ENCODE measurements at regions not wholly inside any gene's neighbourhood (a gene's known extent, or its start where the extent isn't known, plus 50 kb on each side); places are given as distances from the start of the nearest gene placed in this dataset.

DNA sequence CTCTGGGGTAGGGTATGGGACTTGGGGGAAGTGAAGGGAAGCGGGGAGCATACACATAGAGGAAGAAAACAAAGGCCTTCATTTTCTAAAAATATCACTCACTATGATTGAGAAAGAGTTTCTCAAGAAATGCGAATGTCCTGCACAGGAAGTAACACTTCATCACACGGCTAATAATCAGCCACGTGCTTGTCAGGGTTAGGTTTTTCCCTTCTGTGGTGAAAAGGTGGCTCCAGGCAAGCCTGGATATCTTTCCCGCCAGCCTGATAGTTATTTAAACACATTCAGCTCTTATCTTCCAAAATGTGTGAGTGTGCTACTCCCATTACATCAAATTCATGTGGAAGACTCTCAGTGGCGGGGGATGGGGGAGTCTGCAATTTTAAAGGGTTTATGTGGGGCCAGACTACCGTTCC is 166.4 kb upstream of the ADO start:
- TF ChIP-seq, protein P1, sequence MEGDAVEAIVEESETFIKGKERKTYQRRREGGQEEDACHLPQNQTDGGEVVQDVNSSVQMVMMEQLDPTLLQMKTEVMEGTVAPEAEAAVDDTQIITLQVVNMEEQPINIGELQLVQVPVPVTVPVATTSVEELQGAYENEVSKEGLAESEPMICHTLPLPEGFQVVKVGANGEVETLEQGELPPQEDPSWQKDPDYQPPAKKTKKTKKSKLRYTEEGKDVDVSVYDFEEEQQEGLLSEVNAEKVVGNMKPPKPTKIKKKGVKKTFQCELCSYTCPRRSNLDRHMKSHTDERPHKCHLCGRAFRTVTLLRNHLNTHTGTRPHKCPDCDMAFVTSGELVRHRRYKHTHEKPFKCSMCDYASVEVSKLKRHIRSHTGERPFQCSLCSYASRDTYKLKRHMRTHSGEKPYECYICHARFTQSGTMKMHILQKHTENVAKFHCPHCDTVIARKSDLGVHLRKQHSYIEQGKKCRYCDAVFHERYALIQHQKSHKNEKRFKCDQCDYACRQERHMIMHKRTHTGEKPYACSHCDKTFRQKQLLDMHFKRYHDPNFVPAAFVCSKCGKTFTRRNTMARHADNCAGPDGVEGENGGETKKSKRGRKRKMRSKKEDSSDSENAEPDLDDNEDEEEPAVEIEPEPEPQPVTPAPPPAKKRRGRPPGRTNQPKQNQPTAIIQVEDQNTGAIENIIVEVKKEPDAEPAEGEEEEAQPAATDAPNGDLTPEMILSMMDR (conservative IDR thresholded peaks at IDR 0.05; ENCODE audit: low read depth in 2 of 2), result no peak
- TF ChIP-seq POLR2AphosphoS5 (IDR thresholded peaks at IDR 0.05; ENCODE audit: low read depth) (no peak), EZH2phosphoT487 (IDR thresholded peaks at IDR 0.05; ENCODE audit: unreplicated experiment) (no peak), EZH2 (IDR thresholded peaks at IDR 0.05; ENCODE audit: low read depth, unreplicated experiment) (no peak), CREB1 (CRISPR knock-in tag; IDR thresholded peaks at IDR 0.05; ENCODE audit: low read depth) (no peak), STAT1 (IDR thresholded peaks at IDR 0.05; ENCODE audit: unreplicated experiment) (no peak), JUNB (IDR thresholded peaks at IDR 0.05; ENCODE audit: unreplicated experiment) (no peak), ZNF331 (CRISPR knock-in tag; IDR thresholded peaks at IDR 0.05; ENCODE audit: low read depth) (no peak), ZNF114 (CRISPR knock-in tag; IDR thresholded peaks at IDR 0.05) (no peak), NANOG (IDR thresholded peaks at IDR 0.05; ENCODE audit: borderline replicate concordance) (no peak)
- TF ChIP-seq, protein P2, sequence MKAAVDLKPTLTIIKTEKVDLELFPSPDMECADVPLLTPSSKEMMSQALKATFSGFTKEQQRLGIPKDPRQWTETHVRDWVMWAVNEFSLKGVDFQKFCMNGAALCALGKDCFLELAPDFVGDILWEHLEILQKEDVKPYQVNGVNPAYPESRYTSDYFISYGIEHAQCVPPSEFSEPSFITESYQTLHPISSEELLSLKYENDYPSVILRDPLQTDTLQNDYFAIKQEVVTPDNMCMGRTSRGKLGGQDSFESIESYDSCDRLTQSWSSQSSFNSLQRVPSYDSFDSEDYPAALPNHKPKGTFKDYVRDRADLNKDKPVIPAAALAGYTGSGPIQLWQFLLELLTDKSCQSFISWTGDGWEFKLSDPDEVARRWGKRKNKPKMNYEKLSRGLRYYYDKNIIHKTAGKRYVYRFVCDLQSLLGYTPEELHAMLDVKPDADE (IDR thresholded peaks at IDR 0.05), result no peak
- TF ChIP-seq, protein P3, sequence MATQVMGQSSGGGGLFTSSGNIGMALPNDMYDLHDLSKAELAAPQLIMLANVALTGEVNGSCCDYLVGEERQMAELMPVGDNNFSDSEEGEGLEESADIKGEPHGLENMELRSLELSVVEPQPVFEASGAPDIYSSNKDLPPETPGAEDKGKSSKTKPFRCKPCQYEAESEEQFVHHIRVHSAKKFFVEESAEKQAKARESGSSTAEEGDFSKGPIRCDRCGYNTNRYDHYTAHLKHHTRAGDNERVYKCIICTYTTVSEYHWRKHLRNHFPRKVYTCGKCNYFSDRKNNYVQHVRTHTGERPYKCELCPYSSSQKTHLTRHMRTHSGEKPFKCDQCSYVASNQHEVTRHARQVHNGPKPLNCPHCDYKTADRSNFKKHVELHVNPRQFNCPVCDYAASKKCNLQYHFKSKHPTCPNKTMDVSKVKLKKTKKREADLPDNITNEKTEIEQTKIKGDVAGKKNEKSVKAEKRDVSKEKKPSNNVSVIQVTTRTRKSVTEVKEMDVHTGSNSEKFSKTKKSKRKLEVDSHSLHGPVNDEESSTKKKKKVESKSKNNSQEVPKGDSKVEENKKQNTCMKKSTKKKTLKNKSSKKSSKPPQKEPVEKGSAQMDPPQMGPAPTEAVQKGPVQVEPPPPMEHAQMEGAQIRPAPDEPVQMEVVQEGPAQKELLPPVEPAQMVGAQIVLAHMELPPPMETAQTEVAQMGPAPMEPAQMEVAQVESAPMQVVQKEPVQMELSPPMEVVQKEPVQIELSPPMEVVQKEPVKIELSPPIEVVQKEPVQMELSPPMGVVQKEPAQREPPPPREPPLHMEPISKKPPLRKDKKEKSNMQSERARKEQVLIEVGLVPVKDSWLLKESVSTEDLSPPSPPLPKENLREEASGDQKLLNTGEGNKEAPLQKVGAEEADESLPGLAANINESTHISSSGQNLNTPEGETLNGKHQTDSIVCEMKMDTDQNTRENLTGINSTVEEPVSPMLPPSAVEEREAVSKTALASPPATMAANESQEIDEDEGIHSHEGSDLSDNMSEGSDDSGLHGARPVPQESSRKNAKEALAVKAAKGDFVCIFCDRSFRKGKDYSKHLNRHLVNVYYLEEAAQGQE (IDR thresholded peaks at IDR 0.05; ENCODE audit: unreplicated experiment), result no peak
- TF ChIP-seq, protein P4, sequence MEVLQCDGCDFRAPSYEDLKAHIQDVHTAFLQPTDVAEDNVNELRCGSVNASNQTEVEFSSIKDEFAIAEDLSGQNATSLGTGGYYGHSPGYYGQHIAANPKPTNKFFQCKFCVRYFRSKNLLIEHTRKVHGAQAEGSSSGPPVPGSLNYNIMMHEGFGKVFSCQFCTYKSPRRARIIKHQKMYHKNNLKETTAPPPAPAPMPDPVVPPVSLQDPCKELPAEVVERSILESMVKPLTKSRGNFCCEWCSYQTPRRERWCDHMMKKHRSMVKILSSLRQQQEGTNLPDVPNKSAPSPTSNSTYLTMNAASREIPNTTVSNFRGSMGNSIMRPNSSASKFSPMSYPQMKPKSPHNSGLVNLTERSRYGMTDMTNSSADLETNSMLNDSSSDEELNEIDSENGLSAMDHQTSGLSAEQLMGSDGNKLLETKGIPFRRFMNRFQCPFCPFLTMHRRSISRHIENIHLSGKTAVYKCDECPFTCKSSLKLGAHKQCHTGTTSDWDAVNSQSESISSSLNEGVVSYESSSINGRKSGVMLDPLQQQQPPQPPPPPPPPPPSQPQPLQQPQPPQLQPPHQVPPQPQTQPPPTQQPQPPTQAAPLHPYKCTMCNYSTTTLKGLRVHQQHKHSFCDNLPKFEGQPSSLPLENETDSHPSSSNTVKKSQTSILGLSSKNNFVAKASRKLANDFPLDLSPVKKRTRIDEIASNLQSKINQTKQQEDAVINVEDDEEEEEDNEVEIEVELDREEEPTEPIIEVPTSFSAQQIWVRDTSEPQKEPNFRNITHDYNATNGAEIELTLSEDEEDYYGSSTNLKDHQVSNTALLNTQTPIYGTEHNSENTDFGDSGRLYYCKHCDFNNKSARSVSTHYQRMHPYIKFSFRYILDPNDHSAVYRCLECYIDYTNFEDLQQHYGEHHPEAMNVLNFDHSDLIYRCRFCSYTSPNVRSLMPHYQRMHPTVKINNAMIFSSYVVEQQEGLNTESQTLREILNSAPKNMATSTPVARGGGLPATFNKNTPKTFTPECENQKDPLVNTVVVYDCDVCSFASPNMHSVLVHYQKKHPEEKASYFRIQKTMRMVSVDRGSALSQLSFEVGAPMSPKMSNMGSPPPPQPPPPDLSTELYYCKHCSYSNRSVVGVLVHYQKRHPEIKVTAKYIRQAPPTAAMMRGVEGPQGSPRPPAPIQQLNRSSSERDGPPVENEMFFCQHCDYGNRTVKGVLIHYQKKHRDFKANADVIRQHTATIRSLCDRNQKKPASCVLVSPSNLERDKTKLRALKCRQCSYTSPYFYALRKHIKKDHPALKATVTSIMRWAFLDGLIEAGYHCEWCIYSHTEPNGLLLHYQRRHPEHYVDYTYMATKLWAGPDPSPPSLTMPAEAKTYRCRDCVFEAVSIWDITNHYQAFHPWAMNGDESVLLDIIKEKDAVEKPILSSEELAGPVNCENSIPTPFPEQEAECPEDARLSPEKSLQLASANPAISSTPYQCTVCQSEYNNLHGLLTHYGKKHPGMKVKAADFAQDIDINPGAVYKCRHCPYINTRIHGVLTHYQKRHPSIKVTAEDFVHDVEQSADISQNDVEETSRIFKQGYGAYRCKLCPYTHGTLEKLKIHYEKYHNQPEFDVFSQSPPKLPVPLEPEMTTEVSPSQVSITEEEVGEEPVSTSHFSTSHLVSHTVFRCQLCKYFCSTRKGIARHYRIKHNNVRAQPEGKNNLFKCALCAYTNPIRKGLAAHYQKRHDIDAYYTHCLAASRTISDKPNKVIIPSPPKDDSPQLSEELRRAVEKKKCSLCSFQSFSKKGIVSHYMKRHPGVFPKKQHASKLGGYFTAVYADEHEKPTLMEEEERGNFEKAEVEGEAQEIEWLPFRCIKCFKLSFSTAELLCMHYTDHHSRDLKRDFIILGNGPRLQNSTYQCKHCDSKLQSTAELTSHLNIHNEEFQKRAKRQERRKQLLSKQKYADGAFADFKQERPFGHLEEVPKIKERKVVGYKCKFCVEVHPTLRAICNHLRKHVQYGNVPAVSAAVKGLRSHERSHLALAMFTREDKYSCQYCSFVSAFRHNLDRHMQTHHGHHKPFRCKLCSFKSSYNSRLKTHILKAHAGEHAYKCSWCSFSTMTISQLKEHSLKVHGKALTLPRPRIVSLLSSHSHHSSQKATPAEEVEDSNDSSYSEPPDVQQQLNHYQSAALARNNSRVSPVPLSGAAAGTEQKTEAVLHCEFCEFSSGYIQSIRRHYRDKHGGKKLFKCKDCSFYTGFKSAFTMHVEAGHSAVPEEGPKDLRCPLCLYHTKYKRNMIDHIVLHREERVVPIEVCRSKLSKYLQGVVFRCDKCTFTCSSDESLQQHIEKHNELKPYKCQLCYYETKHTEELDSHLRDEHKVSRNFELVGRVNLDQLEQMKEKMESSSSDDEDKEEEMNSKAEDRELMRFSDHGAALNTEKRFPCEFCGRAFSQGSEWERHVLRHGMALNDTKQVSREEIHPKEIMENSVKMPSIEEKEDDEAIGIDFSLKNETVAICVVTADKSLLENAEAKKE (CRISPR knock-in tag; IDR thresholded peaks at IDR 0.05), result no peak
